NOMO-1 treated with DMSO at 0.1 percent for 48 hours (cell line): ENCODE measurements at regions not wholly inside any gene's neighbourhood (a gene's known extent, or its start where the extent isn't known, plus 50 kb on each side); places are given as distances from the start of the nearest gene placed in this dataset.

Source experiments
- DNase-seq: peaks from one replicate; lab custom pipeline; 2025; ENCODE audit not compliant: unreplicated experiment; lab: John Stamatoyannopoulos, UW

- no peak for DNase-seq
Observed at GRCh38 chr19:28291874-28292273, 921.1 kb downstream of the UQCRFS1 start.

- no peak for DNase-seq
Observed at GRCh38 chr19:28290963-28291657, 921.8 kb downstream of the UQCRFS1 start.

GRCh38 chr19:28289295-28290063, 923.5 kb downstream of the UQCRFS1 start:
- no peak for DNase-seq

- DNase-seq: no peak
Observed at GRCh38 chr19:28288572-28289264, 924.2 kb downstream of the UQCRFS1 start.

GRCh38 chr19:28285917-28286316, 927.0 kb downstream of the UQCRFS1 start:
- DNase-seq: no peak

- DNase-seq: no peak
Observed at GRCh38 chr19:28285078-28285477, 927.9 kb downstream of the UQCRFS1 start.

- DNase-seq: no peak
Observed at GRCh38 chr19:28284389-28284788, 928.6 kb downstream of the UQCRFS1 start.

- no peak for DNase-seq
Observed at GRCh38 chr19:28283592-28283991, 929.4 kb downstream of the UQCRFS1 start.

GRCh38 chr19:28281676-28282075, 931.3 kb downstream of the UQCRFS1 start:
- DNase-seq: no peak

GRCh38 chr19:28264556-28264955, 948.4 kb downstream of the UQCRFS1 start:
- DNase-seq: no peak

- DNase-seq: no peak
Observed at GRCh38 chr19:28258829-28259228, 954.1 kb downstream of the UQCRFS1 start.

- no peak for DNase-seq
Observed at GRCh38 chr19:28257396-28257795, 955.6 kb downstream of the UQCRFS1 start.

GRCh38 chr19:28247243-28247642, 965.7 kb downstream of the UQCRFS1 start:
- DNase-seq: no peak

GRCh38 chr19:28245937-28246336, 967.0 kb downstream of the UQCRFS1 start:
- DNase-seq: no peak

GRCh38 chr19:28244966-28245365, 968.0 kb downstream of the UQCRFS1 start:
- no peak for DNase-seq

- no peak for DNase-seq
Observed at GRCh38 chr19:28242317-28242927, 970.5 kb downstream of the UQCRFS1 start.

- no peak for DNase-seq
Observed at GRCh38 chr19:28239270-28239669, 973.7 kb downstream of the UQCRFS1 start.

- no peak for DNase-seq
Observed at GRCh38 chr19:28238270-28238820, 974.6 kb downstream of the UQCRFS1 start.

- DNase-seq: no peak
Observed at GRCh38 chr19:28235606-28236125, 977.3 kb downstream of the UQCRFS1 start.

- DNase-seq: no peak
Observed at GRCh38 chr19:28234637-28235036, 978.3 kb downstream of the UQCRFS1 start.

GRCh38 chr19:28228854-28229253, 984.1 kb downstream of the UQCRFS1 start:
- no peak for DNase-seq
